GM18867 (cell line): ENCODE measurements at regions not wholly inside any gene's neighbourhood (a gene's known extent, or its start where the extent isn't known, plus 50 kb on each side); places are given as distances from the start of the nearest gene placed in this dataset.

ENCODE experiments used
- ATAC-seq: cut with Tn5 transposase; IDR thresholded peaks from one replicate; pipeline ENCODE4 v1.9.1; 2021; ENCODE audit warnings: mild to moderate bottlenecking, moderate library complexity; ENCODE audit not compliant: unreplicated experiment

- ATAC-seq: no peak
Measured at GRCh38 chr6:163834226-163834970, 419.9 kb downstream of the QKI start.

GRCh38 chr6:163831736-163832135 lies 417.2 kb downstream of the QKI start:
- ATAC-seq: no peak

GRCh38 chr6:163830641-163831040 lies 416.1 kb downstream of the QKI start:
- ATAC-seq: no peak

- ATAC-seq: no peak
Measured at GRCh38 chr6:163828038-163828795, 413.7 kb downstream of the QKI start.

- no peak for ATAC-seq
Measured at GRCh38 chr6:163827143-163827542, 412.6 kb downstream of the QKI start.

- ATAC-seq: no peak
Measured at GRCh38 chr6:163826629-163827028, 412.1 kb downstream of the QKI start.

- ATAC-seq: no peak
Measured at GRCh38 chr6:163825033-163825432, 410.5 kb downstream of the QKI start.

GRCh38 chr6:163823577-163823976 lies 409.1 kb downstream of the QKI start:
- no peak for ATAC-seq

GRCh38 chr6:163820745-163821458 lies 406.4 kb downstream of the QKI start:
- no peak for ATAC-seq

GRCh38 chr6:163820171-163820570 lies 405.7 kb downstream of the QKI start:
- ATAC-seq: no peak

- ATAC-seq: no peak
Measured at GRCh38 chr6:163818719-163819118, 404.2 kb downstream of the QKI start.

- no peak for ATAC-seq
Measured at GRCh38 chr6:163816441-163816840, 401.9 kb downstream of the QKI start.

GRCh38 chr6:163815796-163816195 lies 401.3 kb downstream of the QKI start:
- ATAC-seq: no peak

- peak; percentile 69 for ATAC-seq
Measured at GRCh38 chr6:163814494-163815364, 400.2 kb downstream of the QKI start.

- ATAC-seq: peak; percentile 59
Measured at GRCh38 chr6:163813979-163814493, 399.5 kb downstream of the QKI start.

- no peak for ATAC-seq
Measured at GRCh38 chr6:163811317-163811716, 396.8 kb downstream of the QKI start.

- ATAC-seq: no peak
Measured at GRCh38 chr6:163809364-163809763, 394.8 kb downstream of the QKI start.

- no peak for ATAC-seq
Measured at GRCh38 chr6:163808871-163809270, 394.4 kb downstream of the QKI start.

- no peak for ATAC-seq
Measured at GRCh38 chr6:163808231-163808630, 393.7 kb downstream of the QKI start.

- no peak for ATAC-seq
Measured at GRCh38 chr6:163806755-163807499, 392.4 kb downstream of the QKI start.
